ENCODE measurements at regions not wholly inside any gene's neighbourhood (a gene's known extent, or its start where the extent isn't known, plus 50 kb on each side); places are given as distances from the start of the nearest gene placed in this dataset.

GRCh38 chr10:70967591-70968587, 79.5 kb upstream of the PCBD1 start:
- no peaks in the 10 kb centered on the region for H3K36me3 ChIP-seq (ENCODE audit: insufficient read depth, low read length)
- ATAC-seq (ENCODE audit: poor library complexity), result no peak
- H3K27ac ChIP-seq (ENCODE audit: low read depth in 1 of 2, low read length in 2 of 2), result no peak overlapping the region
- Mint-ChIP-seq H3K27ac (no peak overlapping the region), H3K36me3 (ENCODE audit: low read depth) (no peaks in the 10 kb centered on the region), H3K27me3 (peaks cover 21% of the 10 kb centered on the region), H3K4me3 (no peak overlapping the region), H3K4me1 (ENCODE audit: low read depth) (no peaks in the 10 kb centered on the region), H3K9me3 (peaks cover 3% of the 10 kb centered on the region)
- intact Hi-C loops (cut with DNase I, micrococcal nuclease), result no loop called here
- no peaks in the 10 kb centered on the region for H3K4me1 ChIP-seq (ENCODE audit: insufficient read depth, low read length)
- no peaks in the 10 kb centered on the region for H3K27me3 ChIP-seq (ENCODE audit: control insufficient read depth in 1 of 2, insufficient read depth in 2 of 2, low read length in 2 of 2)
- ChIA-PET CTCF (no interaction called here), POLR2A (no interaction called here)
- TF ChIP-seq CTCF (IDR thresholded peaks at IDR 0.05), result no peak
- no peak overlapping the region for H3K4me3 ChIP-seq (ENCODE audit: low read length)
- no peaks in the 10 kb centered on the region for H3K9me3 ChIP-seq (ENCODE audit: control insufficient read depth in 1 of 2, insufficient read depth in 1 of 2, low read length in 2 of 2)
- DNase-seq, result no peak

GRCh38 chr10:70969188-70969587, 80.8 kb upstream of the PCBD1 start:
- Histone ChIP-seq H3K27me3 (ENCODE audit: control insufficient read depth in 1 of 2, insufficient read depth in 2 of 2, low read length in 2 of 2) (no peaks in the 10 kb centered on the region), H3K4me1 (ENCODE audit: insufficient read depth, low read length) (no peaks in the 10 kb centered on the region), H3K4me3 (ENCODE audit: low read length) (no peak overlapping the region), H3K36me3 (ENCODE audit: insufficient read depth, low read length) (no peaks in the 10 kb centered on the region), H3K9me3 (ENCODE audit: control insufficient read depth in 1 of 2, insufficient read depth in 1 of 2, low read length in 2 of 2) (no peaks in the 10 kb centered on the region), H3K27ac (ENCODE audit: low read depth in 1 of 2, low read length in 2 of 2) (no peak overlapping the region)
- no peak for DNase-seq
- TF ChIP-seq CTCF (IDR thresholded peaks at IDR 0.05), result no peak
- Mint-ChIP-seq H3K9me3 (peaks cover 3% of the 10 kb centered on the region), H3K27ac (no peak overlapping the region), H3K27me3 (peaks cover 26% of the 10 kb centered on the region), H3K4me1 (ENCODE audit: low read depth) (no peaks in the 10 kb centered on the region), H3K36me3 (ENCODE audit: low read depth) (no peaks in the 10 kb centered on the region), H3K4me3 (no peak overlapping the region)
- intact Hi-C loops (cut with DNase I, micrococcal nuclease), result no loop called here
- ChIA-PET POLR2A (no interaction called here), CTCF (no interaction called here)
- ATAC-seq (ENCODE audit: poor library complexity), result no peak

GRCh38 chr10:70970830-70971229, 82.5 kb upstream of the PCBD1 start:
- TF ChIP-seq CTCF (IDR thresholded peaks at IDR 0.05), result no peak
- Mint-ChIP-seq H3K27ac (no peak overlapping the region), H3K9me3 (peaks cover 3% of the 10 kb centered on the region), H3K27me3 (peaks cover 31% of the 10 kb centered on the region), H3K4me1 (ENCODE audit: low read depth) (no peaks in the 10 kb centered on the region), H3K4me3 (no peak overlapping the region), H3K36me3 (ENCODE audit: low read depth) (no peaks in the 10 kb centered on the region)
- ChIA-PET CTCF (no interaction called here), POLR2A (no interaction called here)
- H3K36me3 ChIP-seq (ENCODE audit: insufficient read depth, low read length), result no peaks in the 10 kb centered on the region
- H3K27me3 ChIP-seq (ENCODE audit: control insufficient read depth in 1 of 2, insufficient read depth in 2 of 2, low read length in 2 of 2), result no peaks in the 10 kb centered on the region
- no peak overlapping the region for H3K27ac ChIP-seq (ENCODE audit: low read depth in 1 of 2, low read length in 2 of 2)
- no peaks in the 10 kb centered on the region for H3K4me1 ChIP-seq (ENCODE audit: insufficient read depth, low read length)
- intact Hi-C loops (cut with DNase I, micrococcal nuclease), result no loop called here
- no peak overlapping the region for H3K4me3 ChIP-seq (ENCODE audit: low read length)
- no peak for DNase-seq
- no peaks in the 10 kb centered on the region for H3K9me3 ChIP-seq (ENCODE audit: control insufficient read depth in 1 of 2, insufficient read depth in 1 of 2, low read length in 2 of 2)
- ATAC-seq (ENCODE audit: poor library complexity), result no peak

Measured in CD4-positive, alpha-beta T cell (primary cell).